OCI-LY3 (cell line): ENCODE measurements at regions not wholly inside any gene's neighbourhood (a gene's known extent, or its start where the extent isn't known, plus 50 kb on each side); places are given as distances from the start of the nearest gene placed in this dataset.

ENCODE experiments used
- H2AFZ ChIP-seq: fragments of 200-600, 300-600 bp; shearing (Covaris generic); 2 replicates; pipeline ENCODE4 v1.6.0; 2014; ENCODE audit warnings: antibody characterized with exemption, low read depth, low read length
- H3K27ac ChIP-seq: fragments of 200-600, 300-600 bp; sonication (generic); 2 replicates; pipeline ENCODE4 v1.5.1; 2014; ENCODE audit warnings: mild to moderate bottlenecking, low read length, moderate library complexity, mixed read lengths
- H3K27me3 ChIP-seq: fragments of 200-600, 300-600 bp; sonication (generic); 2 replicates; pipeline ENCODE4 v1.6.1; 2014; ENCODE audit warnings: low read depth, low read length, mixed read lengths
- H3K36me3 ChIP-seq: fragments of 200-600, 300-600 bp; sonication (generic); replicated peaks from 2 replicates; pipeline ENCODE3; 2014; ENCODE audit warnings: low read depth, low read length, mixed read lengths
- H3K4me1 ChIP-seq: fragments of 300-600, 200-600 bp; sonication (generic); 2 replicates; pipeline ENCODE4 v1.6.1; 2014; ENCODE audit warnings: low read length, mixed read lengths
- H3K4me2 ChIP-seq: fragments of 200-600, 300-600 bp; sonication (generic); 2 replicates; pipeline ENCODE4 v1.6.1; 2014; ENCODE audit warnings: low read length, mixed read lengths
- H3K4me3 ChIP-seq: fragments of 300-600, 200-600 bp; sonication (generic); 2 replicates; pipeline ENCODE4 v1.5.1; 2014; ENCODE audit warnings: antibody characterized with exemption, mild to moderate bottlenecking, low read length, moderate library complexity
- H3K79me2 ChIP-seq: fragments of 300-600, 200-600 bp; shearing (Covaris generic); 2 replicates; pipeline ENCODE4 v1.6.1; 2014; ENCODE audit warnings: mild to moderate bottlenecking, low read length, mixed read lengths
- H3K9ac ChIP-seq: fragments of 300-600, 200-600 bp; shearing (Covaris generic); 2 replicates; pipeline ENCODE4 v1.6.0; 2014; ENCODE audit warnings: mild to moderate bottlenecking, low read length, moderate library complexity
- H3K9me3 ChIP-seq: fragments of 200-600, 300-600 bp; shearing (Covaris generic); 2 replicates; pipeline ENCODE4 v1.6.1; 2014; ENCODE audit warnings: low read length, mixed read lengths; ENCODE audit not compliant: insufficient read depth
- H4K20me1 ChIP-seq: fragments of 200-600, 300-600 bp; sonication (generic); 2 replicates; pipeline ENCODE4 v1.6.1; 2016; ENCODE audit warnings: low read length, mixed read lengths; ENCODE audit not compliant: insufficient read depth
- CTCF ChIP-seq: fragments of 200-600, 300-600 bp; sonication (generic); IDR thresholded peaks from 2 replicates; pipeline ENCODE4 v1.5.1; 2014; ENCODE audit warnings: antibody characterized with exemption, low read length, low read depth
- EZH2phosphoT487 ChIP-seq: fragments of 200-600 bp; shearing (Covaris generic); IDR thresholded peaks from 2 replicates; pipeline ENCODE4 v1.6.1; 2018; ENCODE audit warnings: antibody characterized with exemption, mixed run types, low read depth

- no peaks in the 10 kb centered on the region for H4K20me1 ChIP-seq
- no peak for TF ChIP-seq EZH2phosphoT487
- no peak for TF ChIP-seq CTCF
- no peaks in the 10 kb centered on the region for H3K36me3 ChIP-seq
- no peak overlapping the region for H3K4me3 ChIP-seq
- no peaks in the 10 kb centered on the region for H3K9me3 ChIP-seq
- no peak overlapping the region for H2AFZ ChIP-seq
- H3K27me3 ChIP-seq = no peaks in the 10 kb centered on the region
- no peak overlapping the region for H3K9ac ChIP-seq
- H3K27ac ChIP-seq = no peak overlapping the region
- no peaks in the 10 kb centered on the region; the same call in 1 of the 2 replicates for H3K4me1 ChIP-seq
- no peak overlapping the region for H3K4me2 ChIP-seq
- no peaks in the 10 kb centered on the region for H3K79me2 ChIP-seq
Measured at GRCh38 chr18:27839141-27839540, 337.8 kb downstream of the CDH2 start.

DNA sequence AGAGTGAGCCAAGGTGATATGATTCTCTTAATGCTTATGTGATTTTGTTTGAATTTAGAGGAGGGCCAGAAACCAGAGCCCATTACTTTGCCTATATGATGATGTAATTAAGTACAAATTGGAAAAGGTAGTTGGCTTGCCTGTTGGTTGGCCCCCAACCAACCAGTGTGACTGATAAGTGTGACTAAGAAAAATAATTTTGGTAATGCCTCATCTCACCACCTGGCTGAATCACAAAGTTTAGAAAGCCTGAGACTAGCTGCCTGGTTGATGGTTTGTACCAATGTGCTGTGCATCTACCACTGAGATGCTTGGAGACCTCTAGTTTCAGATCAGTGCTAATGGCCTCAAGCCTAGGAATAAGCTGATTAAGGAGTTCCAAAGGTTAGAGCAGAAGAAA lies 338.7 kb downstream of the CDH2 start:
- H4K20me1 ChIP-seq = no peaks in the 10 kb centered on the region
- no peaks in the 10 kb centered on the region; the same call in 1 of the 2 replicates for H3K4me1 ChIP-seq
- H3K27ac ChIP-seq = no peak overlapping the region
- no peaks in the 10 kb centered on the region for H3K79me2 ChIP-seq
- no peak overlapping the region for H3K9ac ChIP-seq
- no peaks in the 10 kb centered on the region for H3K27me3 ChIP-seq
- no peak overlapping the region for H2AFZ ChIP-seq
- H3K4me3 ChIP-seq = no peak overlapping the region
- no peaks in the 10 kb centered on the region for H3K36me3 ChIP-seq
- no peak overlapping the region for H3K4me2 ChIP-seq
- TF ChIP-seq EZH2phosphoT487 (no peak), CTCF (no peak)
- no peaks in the 10 kb centered on the region for H3K9me3 ChIP-seq

GRCh38 chr18:27826101-27826500 lies 350.8 kb downstream of the CDH2 start:
- no peaks in the 10 kb centered on the region for H3K36me3 ChIP-seq
- H2AFZ ChIP-seq = no peak overlapping the region
- TF ChIP-seq CTCF = no peak
- TF ChIP-seq EZH2phosphoT487 = no peak
- no peaks in the 10 kb centered on the region for H3K4me1 ChIP-seq
- H3K27me3 ChIP-seq = no peaks in the 10 kb centered on the region
- no peak overlapping the region for H3K4me2 ChIP-seq
- H3K9me3 ChIP-seq = no peaks in the 10 kb centered on the region
- H3K9ac ChIP-seq = no peak overlapping the region
- no peak overlapping the region for H3K27ac ChIP-seq
- no peak overlapping the region for H3K4me3 ChIP-seq
- no peaks in the 10 kb centered on the region for H4K20me1 ChIP-seq
- H3K79me2 ChIP-seq = no peaks in the 10 kb centered on the region

GRCh38 chr18:27825689-27826088 lies 351.2 kb downstream of the CDH2 start:
- no peaks in the 10 kb centered on the region for H3K36me3 ChIP-seq
- H3K9ac ChIP-seq = no peak overlapping the region
- no peak overlapping the region for H3K4me2 ChIP-seq
- no peaks in the 10 kb centered on the region for H4K20me1 ChIP-seq
- H3K9me3 ChIP-seq = no peaks in the 10 kb centered on the region
- H3K27me3 ChIP-seq = no peaks in the 10 kb centered on the region
- H3K27ac ChIP-seq = no peak overlapping the region
- no peaks in the 10 kb centered on the region for H3K4me1 ChIP-seq
- H3K4me3 ChIP-seq = no peak overlapping the region
- TF ChIP-seq EZH2phosphoT487 (no peak), CTCF (no peak)
- H2AFZ ChIP-seq = no peak overlapping the region
- no peaks in the 10 kb centered on the region for H3K79me2 ChIP-seq
